ENCODE measurements at regions not wholly inside any gene's neighbourhood (a gene's known extent, or its start where the extent isn't known, plus 50 kb on each side); places are given as distances from the start of the nearest gene placed in this dataset.

GRCh38 chr1:229065613-229066012 is 205.3 kb upstream of the RAB4A start:
- Histone ChIP-seq H3K9me3 (no peaks in the 10 kb centered on the region), H3K36me3 (no peaks in the 10 kb centered on the region), H3K27me3 (no peaks in the 10 kb centered on the region), H3K4me3 (no peak overlapping the region), H3K27ac (no peak overlapping the region), H3K4me1 (peaks cover 0 to 19% (median 5%) of the 10 kb centered on the region in 4 donors)
- ATAC-seq (no peak), DNase-seq (no peak)
- WGBS (ENCODE audit: insufficient coverage, low coverage, low lambda C conversion rate, missing lambda C conversion rate) = 46% methylated on average over 3 of the region's 3 CpGs
- TF ChIP-seq POLR2A (IDR thresholded peaks at IDR 0.05) (no peak), CTCF (IDR thresholded peaks at IDR 0.05) (no peak)
- intact Hi-C loops (cut with DNase I) = no loop called here

DNA sequence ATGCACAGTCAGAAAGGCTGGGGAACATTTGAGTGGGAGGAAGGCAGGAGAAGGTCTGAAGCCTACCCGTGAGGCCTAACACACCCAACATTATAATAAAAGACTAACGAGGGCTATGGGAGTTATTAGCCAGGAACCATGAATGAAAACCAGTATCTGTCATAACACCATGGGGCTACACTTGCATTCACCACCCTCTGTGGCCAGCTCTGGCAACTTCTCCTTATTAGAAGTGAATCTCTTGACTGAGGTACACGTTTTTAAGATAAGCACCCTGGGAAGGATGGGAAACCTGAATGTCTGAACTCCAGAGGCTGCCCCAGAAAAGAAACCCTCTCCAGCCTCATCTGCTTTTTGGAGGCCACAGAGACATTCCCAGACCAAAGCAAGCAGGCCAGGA is 204.3 kb upstream of the RAB4A start:
- intact Hi-C loops (cut with DNase I) = no loop called here
- Histone ChIP-seq H3K9me3 (no peaks in the 10 kb centered on the region), H3K36me3 (no peaks in the 10 kb centered on the region), H3K4me1 (peaks cover 0 to 19% (median 5%) of the 10 kb centered on the region in 4 donors), H3K27me3 (no peaks in the 10 kb centered on the region), H3K27ac (no peak overlapping the region), H3K4me3 (no peak overlapping the region)
- DNase-seq = no peak
- 68% methylated on average over 2 of the region's 3 CpGs for WGBS (ENCODE audit: insufficient coverage, low coverage, low lambda C conversion rate, missing lambda C conversion rate)
- TF ChIP-seq CTCF (IDR thresholded peaks at IDR 0.05) = no peak
- no peak for TF ChIP-seq POLR2A (IDR thresholded peaks at IDR 0.05)
- no peak for ATAC-seq

DNA sequence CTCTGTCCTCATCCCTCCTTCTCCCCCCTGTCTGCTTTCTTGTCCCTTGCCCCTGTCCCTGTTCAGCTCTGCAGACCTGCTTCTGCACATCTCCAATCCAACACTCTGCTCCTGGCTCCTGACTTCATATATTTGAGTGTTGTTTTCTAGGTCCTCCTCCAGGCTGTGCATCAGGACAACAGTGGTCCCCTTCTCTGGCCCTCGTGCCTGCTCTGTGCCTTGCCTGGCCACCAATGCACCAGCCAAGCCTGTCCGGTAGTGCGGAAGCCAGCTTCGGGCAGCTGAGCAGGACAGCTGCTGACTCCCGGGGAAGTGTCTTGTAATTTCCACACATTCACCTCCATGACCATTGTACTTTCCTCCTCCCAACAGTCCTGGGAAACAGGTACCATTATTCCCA is 203.4 kb upstream of the RAB4A start:
- H3K27ac ChIP-seq = no peak overlapping the region
- DNase-seq (no peak), ATAC-seq (no peak)
- peaks cover 0 to 13% (median 5%) of the 10 kb centered on the region in 4 donors for H3K4me1 ChIP-seq
- H3K36me3 ChIP-seq = no peaks in the 10 kb centered on the region
- intact Hi-C loops (cut with DNase I) = no loop called here
- no peaks in the 10 kb centered on the region for H3K9me3 ChIP-seq
- H3K4me3 ChIP-seq = no peak overlapping the region
- no peaks in the 10 kb centered on the region for H3K27me3 ChIP-seq
- no peak for TF ChIP-seq CTCF (IDR thresholded peaks at IDR 0.05)
- no peak for TF ChIP-seq POLR2A (IDR thresholded peaks at IDR 0.05)
- 71% methylated on average over 1 of the region's 5 CpGs for WGBS (ENCODE audit: insufficient coverage, low coverage, low lambda C conversion rate, missing lambda C conversion rate)

DNA sequence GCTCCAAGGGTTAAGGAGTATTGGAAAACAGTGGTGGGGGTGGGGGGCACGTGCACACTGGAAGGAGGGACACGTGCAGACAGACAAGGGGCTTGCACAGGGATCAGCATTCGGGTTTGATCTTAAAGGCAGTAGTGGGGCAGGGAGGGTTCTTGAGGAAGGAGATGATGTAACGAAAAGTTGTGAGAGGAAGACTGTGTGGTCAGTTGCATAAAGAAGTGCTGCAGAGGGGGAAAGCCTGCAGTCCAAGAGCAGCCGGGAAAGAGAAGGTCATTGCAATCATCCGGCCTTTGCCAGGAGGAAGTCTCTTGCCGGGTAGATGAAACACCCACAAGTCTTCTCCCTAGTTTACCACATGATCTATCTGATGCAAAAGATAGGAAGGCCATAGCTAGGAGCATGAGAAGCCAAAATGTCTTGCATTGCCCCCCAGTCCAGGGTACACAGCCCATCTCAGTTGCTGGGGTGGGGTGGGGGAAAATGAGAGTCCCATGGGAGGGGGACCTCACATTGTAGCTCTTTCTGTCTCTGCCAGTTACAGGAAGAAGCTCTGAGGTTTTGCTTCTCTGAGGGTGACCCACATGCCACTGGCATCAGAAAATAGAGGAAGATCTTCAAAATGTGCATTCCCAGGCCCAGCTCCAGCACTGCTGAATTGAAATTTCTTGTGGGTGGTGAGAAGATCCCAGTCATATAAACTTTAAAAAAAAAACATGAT is 202.5 kb upstream of the RAB4A start:
- Histone ChIP-seq H3K4me3 (no peak overlapping the region), H3K36me3 (no peaks in the 10 kb centered on the region), H3K9me3 (no peaks in the 10 kb centered on the region), H3K4me1 (peaks cover 0 to 10% (median 5%) of the 10 kb centered on the region in 4 donors), H3K27ac (no peak overlapping the region), H3K27me3 (no peaks in the 10 kb centered on the region)
- intact Hi-C loops (cut with DNase I) = no loop called here
- ATAC-seq (peak; percentile 68 to 78 (median 70)), DNase-seq (no peak)
- TF ChIP-seq CTCF (IDR thresholded peaks at IDR 0.05) (no peak), POLR2A (IDR thresholded peaks at IDR 0.05) (no peak)
- WGBS (ENCODE audit: insufficient coverage, low coverage, low lambda C conversion rate, missing lambda C conversion rate) = 34% methylated on average over 7 of the region's 7 CpGs

All from right lobe of liver (tissue), 6 donors.